OCI-LY3 (cell line): ENCODE measurements at regions not wholly inside any gene's neighbourhood (a gene's known extent, or its start where the extent isn't known, plus 50 kb on each side); places are given as distances from the start of the nearest gene placed in this dataset.
"Not testable (repeated sequence)": the region's sequence is repeated elsewhere in the genome, so short reads cannot be mapped to it uniquely, and the experiment has no call there.

Source experiments
- H2AFZ ChIP-seq: fragments of 200-600, 300-600 bp; shearing (Covaris generic); 2 replicates; pipeline ENCODE4 v1.6.0; 2014; ENCODE audit warnings: antibody characterized with exemption, low read depth, low read length
- H3K27ac ChIP-seq: fragments of 200-600, 300-600 bp; sonication (generic); 2 replicates; pipeline ENCODE4 v1.5.1; 2014; ENCODE audit warnings: mild to moderate bottlenecking, low read length, moderate library complexity, mixed read lengths
- H3K27me3 ChIP-seq: fragments of 200-600, 300-600 bp; sonication (generic); 2 replicates; pipeline ENCODE4 v1.6.1; 2014; ENCODE audit warnings: low read depth, low read length, mixed read lengths
- H3K36me3 ChIP-seq: fragments of 200-600, 300-600 bp; sonication (generic); replicated peaks from 2 replicates; pipeline ENCODE3; 2014; ENCODE audit warnings: low read depth, low read length, mixed read lengths
- H3K4me1 ChIP-seq: fragments of 300-600, 200-600 bp; sonication (generic); 2 replicates; pipeline ENCODE4 v1.6.1; 2014; ENCODE audit warnings: low read length, mixed read lengths
- H3K4me2 ChIP-seq: fragments of 200-600, 300-600 bp; sonication (generic); 2 replicates; pipeline ENCODE4 v1.6.1; 2014; ENCODE audit warnings: low read length, mixed read lengths
- H3K4me3 ChIP-seq: fragments of 300-600, 200-600 bp; sonication (generic); 2 replicates; pipeline ENCODE4 v1.5.1; 2014; ENCODE audit warnings: antibody characterized with exemption, mild to moderate bottlenecking, low read length, moderate library complexity
- H3K79me2 ChIP-seq: fragments of 300-600, 200-600 bp; shearing (Covaris generic); 2 replicates; pipeline ENCODE4 v1.6.1; 2014; ENCODE audit warnings: mild to moderate bottlenecking, low read length, mixed read lengths
- H3K9ac ChIP-seq: fragments of 300-600, 200-600 bp; shearing (Covaris generic); 2 replicates; pipeline ENCODE4 v1.6.0; 2014; ENCODE audit warnings: mild to moderate bottlenecking, low read length, moderate library complexity
- H3K9me3 ChIP-seq: fragments of 200-600, 300-600 bp; shearing (Covaris generic); 2 replicates; pipeline ENCODE4 v1.6.1; 2014; ENCODE audit warnings: low read length, mixed read lengths; ENCODE audit not compliant: insufficient read depth
- H4K20me1 ChIP-seq: fragments of 200-600, 300-600 bp; sonication (generic); 2 replicates; pipeline ENCODE4 v1.6.1; 2016; ENCODE audit warnings: low read length, mixed read lengths; ENCODE audit not compliant: insufficient read depth
- EZH2phosphoT487 ChIP-seq: fragments of 200-600 bp; shearing (Covaris generic); IDR thresholded peaks from 2 replicates; pipeline ENCODE4 v1.6.1; 2018; ENCODE audit warnings: antibody characterized with exemption, mixed run types, low read depth
- TF ChIP-seq, protein P1 (sequence below): fragments of 200-600, 300-600 bp; sonication (generic); IDR thresholded peaks from 2 replicates; pipeline ENCODE4 v1.5.1; 2014; ENCODE audit warnings: antibody characterized with exemption, low read length, low read depth

DNA sequence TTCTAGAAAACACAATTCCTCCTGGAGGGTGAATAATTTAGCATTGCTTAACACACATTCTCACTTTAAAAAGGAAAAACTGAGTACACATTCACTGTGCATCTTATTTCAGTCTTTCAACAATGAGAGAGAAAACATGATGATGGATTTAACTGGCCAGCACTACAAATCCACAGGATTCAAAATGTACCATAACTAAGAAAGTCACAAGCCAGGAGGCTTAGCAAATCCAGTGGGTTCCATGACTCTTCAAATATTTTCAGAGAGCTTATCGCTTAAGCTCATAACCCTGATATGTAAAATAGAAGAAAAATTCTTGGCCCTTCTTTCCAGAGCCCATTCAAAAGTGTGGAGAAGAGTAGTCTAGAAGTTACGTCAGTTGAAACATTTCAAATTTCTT lies 820.3 kb downstream of the LTN1 start:
- no peak overlapping the region for H2AFZ ChIP-seq
- H3K27ac ChIP-seq = no peak overlapping the region
- H3K4me3 ChIP-seq = no peak overlapping the region
- H3K27me3 ChIP-seq = no peaks in the 10 kb centered on the region
- TF ChIP-seq EZH2phosphoT487 = no peak
- TF ChIP-seq, protein P1, sequence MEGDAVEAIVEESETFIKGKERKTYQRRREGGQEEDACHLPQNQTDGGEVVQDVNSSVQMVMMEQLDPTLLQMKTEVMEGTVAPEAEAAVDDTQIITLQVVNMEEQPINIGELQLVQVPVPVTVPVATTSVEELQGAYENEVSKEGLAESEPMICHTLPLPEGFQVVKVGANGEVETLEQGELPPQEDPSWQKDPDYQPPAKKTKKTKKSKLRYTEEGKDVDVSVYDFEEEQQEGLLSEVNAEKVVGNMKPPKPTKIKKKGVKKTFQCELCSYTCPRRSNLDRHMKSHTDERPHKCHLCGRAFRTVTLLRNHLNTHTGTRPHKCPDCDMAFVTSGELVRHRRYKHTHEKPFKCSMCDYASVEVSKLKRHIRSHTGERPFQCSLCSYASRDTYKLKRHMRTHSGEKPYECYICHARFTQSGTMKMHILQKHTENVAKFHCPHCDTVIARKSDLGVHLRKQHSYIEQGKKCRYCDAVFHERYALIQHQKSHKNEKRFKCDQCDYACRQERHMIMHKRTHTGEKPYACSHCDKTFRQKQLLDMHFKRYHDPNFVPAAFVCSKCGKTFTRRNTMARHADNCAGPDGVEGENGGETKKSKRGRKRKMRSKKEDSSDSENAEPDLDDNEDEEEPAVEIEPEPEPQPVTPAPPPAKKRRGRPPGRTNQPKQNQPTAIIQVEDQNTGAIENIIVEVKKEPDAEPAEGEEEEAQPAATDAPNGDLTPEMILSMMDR = no peak
- no peaks in the 10 kb centered on the region for H4K20me1 ChIP-seq
- H3K9me3 ChIP-seq = no peaks in the 10 kb centered on the region
- H3K36me3 ChIP-seq = no peaks in the 10 kb centered on the region
- no peaks in the 10 kb centered on the region for H3K4me1 ChIP-seq
- H3K79me2 ChIP-seq = no peaks in the 10 kb centered on the region
- H3K9ac ChIP-seq = no peak overlapping the region
- no peak overlapping the region for H3K4me2 ChIP-seq

DNA sequence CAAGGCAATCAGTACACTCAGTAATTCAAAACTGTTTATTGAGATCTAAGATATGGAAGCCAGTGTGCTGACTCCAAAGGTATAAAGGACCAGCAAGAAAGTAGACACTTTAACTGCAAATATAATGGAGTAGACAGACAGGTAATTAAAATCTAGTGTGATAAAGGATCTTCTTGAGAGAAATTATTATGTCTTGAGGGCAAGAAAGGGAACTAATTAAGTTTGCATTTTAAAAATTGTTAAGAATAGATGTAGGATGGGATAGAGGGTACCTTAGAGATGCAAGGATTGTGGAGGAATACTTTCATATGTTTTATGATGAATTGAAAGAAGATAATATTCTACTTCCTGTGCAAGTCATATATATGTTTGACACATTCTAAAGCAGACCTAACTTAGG lies 825.3 kb downstream of the LTN1 start:
- Histone ChIP-seq H3K36me3 (no peaks in the 10 kb centered on the region), H3K9ac (no peak overlapping the region), H3K4me1 (no peaks in the 10 kb centered on the region), H3K4me2 (no peak overlapping the region), H3K9me3 (no peaks in the 10 kb centered on the region), H3K4me3 (no peak overlapping the region), H3K27ac (no peak overlapping the region), H3K79me2 (no peaks in the 10 kb centered on the region), H4K20me1 (no peaks in the 10 kb centered on the region), H2AFZ (no peak overlapping the region), H3K27me3 (no peaks in the 10 kb centered on the region)
- TF ChIP-seq, protein P1 = no peak
- TF ChIP-seq EZH2phosphoT487 = no peak

DNA sequence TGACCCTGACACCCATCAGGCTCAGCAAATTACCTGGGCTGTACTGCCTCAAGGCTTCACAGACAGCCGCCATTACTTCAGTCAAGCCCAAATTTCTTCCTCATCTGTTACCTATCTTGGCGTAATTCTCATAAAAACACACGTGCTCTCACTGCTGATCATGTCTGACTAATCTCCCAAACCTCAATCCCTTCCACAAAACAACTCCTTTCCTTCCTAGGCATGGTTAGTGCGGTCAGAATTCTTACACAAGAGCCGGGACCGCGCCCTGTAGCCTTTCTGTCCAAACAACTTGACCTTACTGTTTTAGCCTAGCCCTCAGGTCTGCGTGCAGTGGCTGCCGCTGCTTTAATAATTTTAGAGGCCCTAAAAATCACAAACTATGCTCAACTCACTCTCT lies 828.2 kb downstream of the LTN1 start:
- H3K36me3 ChIP-seq, H3K4me3 ChIP-seq: not testable (repeated sequence)

DNA sequence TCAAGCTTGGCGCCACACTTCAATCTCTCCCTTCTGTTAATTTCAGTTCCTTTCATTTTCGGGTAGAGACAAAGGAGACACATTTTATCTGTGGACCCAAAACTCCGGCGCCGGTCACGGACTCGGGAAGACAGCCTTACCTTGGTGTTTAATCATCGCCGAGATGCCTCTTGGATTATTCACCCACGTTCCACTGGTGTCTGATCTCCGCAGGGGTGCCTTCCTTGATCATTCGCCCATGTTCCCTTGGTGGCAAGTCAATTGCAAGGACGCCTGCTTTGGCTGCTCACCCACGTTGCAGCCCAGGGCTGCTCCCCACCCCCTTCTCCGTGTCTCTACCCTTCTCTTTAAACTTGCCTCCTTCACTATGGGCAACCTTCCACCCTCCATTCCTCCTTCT lies 830.6 kb downstream of the LTN1 start:
- H3K36me3 ChIP-seq, H3K4me3 ChIP-seq, H3K79me2 ChIP-seq, H3K4me1 ChIP-seq, H3K9me3 ChIP-seq, H3K27me3 ChIP-seq, H3K9ac ChIP-seq, H3K27ac ChIP-seq, H2AFZ ChIP-seq, H3K4me2 ChIP-seq, H4K20me1 ChIP-seq: not testable (repeated sequence)

More for the DNA sequence above, 828.2 kb downstream of the LTN1 start:
- not testable (repeated sequence) for H3K27ac ChIP-seq, H3K9me3 ChIP-seq, H2AFZ ChIP-seq, H3K27me3 ChIP-seq, H3K4me1 ChIP-seq, H3K79me2 ChIP-seq, H4K20me1 ChIP-seq, H3K9ac ChIP-seq, H3K4me2 ChIP-seq

DNA sequence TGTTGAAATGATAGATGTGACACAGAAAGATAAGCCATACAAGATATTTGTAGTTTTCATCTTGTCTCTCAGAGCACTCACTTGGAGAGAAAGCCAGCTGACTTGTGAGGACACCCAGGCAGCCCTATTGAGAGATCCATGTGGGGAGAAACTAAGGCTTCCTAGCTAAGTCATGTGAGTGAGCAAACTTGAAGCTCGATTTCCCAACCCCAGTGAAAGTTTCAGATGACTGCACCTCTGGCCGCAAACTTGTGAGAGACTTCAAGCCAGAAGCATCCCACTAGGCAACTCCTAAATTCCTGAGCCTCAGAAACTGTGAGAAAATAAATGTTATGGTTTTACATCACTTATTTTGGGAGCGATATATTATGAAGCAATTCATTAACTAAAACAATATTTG lies 832.3 kb downstream of the LTN1 start:
- H3K9ac ChIP-seq = no peak overlapping the region
- no peak overlapping the region for H3K27ac ChIP-seq
- no peak overlapping the region for H2AFZ ChIP-seq
- no peaks in the 10 kb centered on the region for H3K27me3 ChIP-seq
- no peaks in the 10 kb centered on the region for H3K79me2 ChIP-seq
- no peaks in the 10 kb centered on the region for H3K36me3 ChIP-seq
- no peaks in the 10 kb centered on the region for H3K9me3 ChIP-seq
- no peak overlapping the region for H3K4me2 ChIP-seq
- no peaks in the 10 kb centered on the region for H4K20me1 ChIP-seq
- no peaks in the 10 kb centered on the region for H3K4me1 ChIP-seq
- TF ChIP-seq, protein P1 = no peak
- no peak for TF ChIP-seq EZH2phosphoT487
- H3K4me3 ChIP-seq = no peak overlapping the region
